ENCODE measurements at regions not wholly inside any gene's neighbourhood (a gene's known extent, or its start where the extent isn't known, plus 50 kb on each side); places are given as distances from the start of the nearest gene placed in this dataset.

DNA sequence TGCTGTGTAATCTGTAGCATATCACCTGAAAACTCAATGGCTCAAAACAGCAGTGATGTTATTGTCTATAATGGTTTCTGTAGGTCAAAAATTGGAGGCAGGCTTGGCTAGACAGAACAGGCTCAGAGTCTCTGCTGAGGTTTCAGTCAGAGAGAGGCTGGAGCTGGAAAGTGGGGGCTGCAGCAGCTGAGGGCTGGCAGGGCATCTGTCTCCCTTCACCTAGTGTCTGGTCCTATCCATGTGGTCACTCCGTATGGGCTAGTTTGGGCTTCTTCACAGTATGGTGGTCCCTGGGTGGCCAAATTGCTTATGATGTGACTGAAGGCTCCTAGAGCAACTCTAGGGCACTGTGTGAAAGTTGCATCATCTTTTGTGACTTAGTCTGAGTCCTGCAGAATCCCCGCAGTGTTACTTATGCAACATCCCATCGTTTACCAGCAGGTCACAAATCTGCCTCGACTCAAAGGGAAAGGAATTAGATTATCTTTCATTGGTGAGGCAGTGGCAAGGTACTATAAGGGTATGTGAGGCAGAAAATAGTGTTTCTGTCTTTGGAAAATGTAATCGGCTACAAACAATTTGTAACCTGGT is 497.0 kb downstream of the EPHA7 start:
- H2BK5ac ChIP-seq (ENCODE audit: low read depth, low read length) = no peak overlapping the region
- no peak overlapping the region for H2AK5ac ChIP-seq (ENCODE audit: low read depth, low read length)
- peak; percentile 32 for FAIRE-seq
- ChIA-PET POLR2A (ENCODE audit: partially characterized antibody) (no interaction called here), CTCF (ENCODE audit: partially characterized antibody) (no interaction called here)
- no peak overlapping the region for H3K23ac ChIP-seq (ENCODE audit: insufficient read length)
- H3K4me2 ChIP-seq (ENCODE audit: insufficient read depth in 1 of 2, low read depth in 2 of 2, low read length in 2 of 2) = no peak overlapping the region; a peak in 2 of 4 replicates
- H3K4ac ChIP-seq (replicated peaks; ENCODE audit: insufficient read length, low read depth, low read length) = no peak overlapping the region
- no peak overlapping the region for H2BK20ac ChIP-seq (ENCODE audit: low read length)
- H2AFZ ChIP-seq (ENCODE audit: low read length) = peak overlapping the region; percentile 96
- no peaks in the 10 kb centered on the region for H3K27me3 ChIP-seq (replicated peaks in 1 of 4; ENCODE audit: control insufficient read depth in 3 of 4, extremely low read depth in 1 of 4, insufficient read depth in 3 of 4, low read length in 3 of 4)
- H3K27ac ChIP-seq (ENCODE audit: low read depth, low read length) = no peak overlapping the region
- no peak overlapping the region for H4K5ac ChIP-seq (ENCODE audit: insufficient read length, low read depth, low read length)
- 74% methylated on average over 5 of the region's 5 CpGs; no CpG with 5 or more reads in 1 of the 2 experiments for WGBS, 2 experiments (ENCODE audit: extremely low coverage in 1 of 2, insufficient coverage in 1 of 2, insufficient read length in 1 of 2, insufficient replicate concordance in 2 of 2, low coverage in 1 of 2, low lambda C conversion rate in 2 of 2, missing lambda C conversion rate in 1 of 2)
- no peak overlapping the region for H3K14ac ChIP-seq (ENCODE audit: insufficient read length)
- no peaks in the 10 kb centered on the region for H3K4me1 ChIP-seq (replicated peaks in 1 of 4; ENCODE audit: control insufficient read depth in 3 of 4, insufficient read depth in 4 of 4, low read length in 3 of 4)
- H3K56ac ChIP-seq (replicated peaks; ENCODE audit: insufficient read length, low read depth, low read length) = no peak overlapping the region
- H2BK120ac ChIP-seq (replicated peaks; ENCODE audit: low read depth, low read length) = no peak overlapping the region
- no peaks in the 10 kb centered on the region for H3K9me3 ChIP-seq (ENCODE audit: insufficient read depth in 2 of 2, low read depth in 1 of 2, low read length in 1 of 2)
- H4K8ac ChIP-seq (ENCODE audit: extremely low read depth, insufficient read depth, low read length) = no peak overlapping the region
- H3K36me3 ChIP-seq (ENCODE audit: control insufficient read depth in 2 of 4, insufficient read depth in 4 of 4, low read length in 3 of 4) = no peaks in the 10 kb centered on the region
- H3K79me1 ChIP-seq (ENCODE audit: low read depth, low read length) = no peaks in the 10 kb centered on the region
- H3K4me3 ChIP-seq (ENCODE audit: extremely low read depth in 1 of 4, insufficient read depth in 2 of 4, low read depth in 3 of 4, low read length in 4 of 4) = no peak overlapping the region
- no peaks in the 10 kb centered on the region for H3K79me2 ChIP-seq (ENCODE audit: control insufficient read depth in 1 of 2, insufficient read depth in 2 of 2, low read length in 2 of 2)
- H3K9ac ChIP-seq (replicated peaks in 1 of 4; ENCODE audit: extremely low read depth in 1 of 4, low read depth in 3 of 4, low read length in 3 of 4) = no peak overlapping the region
- H4K20me1 ChIP-seq (replicated peaks in 1 of 2; ENCODE audit: control insufficient read depth in 1 of 2, insufficient read depth in 2 of 2, low read length in 2 of 2) = no peaks in the 10 kb centered on the region
- no peak overlapping the region for H2BK12ac ChIP-seq (ENCODE audit: low read depth, low read length)
- H3K18ac ChIP-seq (ENCODE audit: extremely low read depth, low read length) = no peak overlapping the region
- no peaks in the 10 kb centered on the region for H3K23me2 ChIP-seq (ENCODE audit: low read depth, low read length)
- H4K91ac ChIP-seq (replicated peaks; ENCODE audit: insufficient read length, low read length) = peak overlapping the region; percentile 26
- H2BK15ac ChIP-seq (ENCODE audit: low read length) = no peak overlapping the region
- peak in 1 of 2 experiments; percentile 41 for DNase-seq (ENCODE audit: low read depth in 1 of 2, low spot score in 2 of 2)
- TF ChIP-seq, protein P1, sequence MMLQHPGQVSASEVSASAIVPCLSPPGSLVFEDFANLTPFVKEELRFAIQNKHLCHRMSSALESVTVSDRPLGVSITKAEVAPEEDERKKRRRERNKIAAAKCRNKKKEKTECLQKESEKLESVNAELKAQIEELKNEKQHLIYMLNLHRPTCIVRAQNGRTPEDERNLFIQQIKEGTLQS (IDR thresholded peaks at IDR 0.05; ENCODE audit: insufficient read depth, low read depth, low read length) = 0 out of 2 replicates have a peak, but pooled peaks have one; percentile 40
- TF ChIP-seq CEBPB (IDR thresholded peaks at IDR 0.05; ENCODE audit: low read depth, low read length) (peak; percentile 79), RFX5 (IDR thresholded peaks at IDR 0.05; ENCODE audit: borderline replicate concordance, low read depth, low read length) (no peak)

All from H1 (cell line).